Astrocyte (in vitro differentiated cells and primary cell): ENCODE measurements at regions not wholly inside any gene's neighbourhood (a gene's known extent, or its start where the extent isn't known, plus 50 kb on each side); places are given as distances from the start of the nearest gene placed in this dataset.

Experiments used
- DNase-seq: peaks from one replicate; pipeline ENCODE4 v3.0.0-alpha.2; 2010; ENCODE audit warnings: low read depth
- FAIRE-seq: peaks from 2 replicates; lab custom pipeline; 2011; peaks lifted over from hg19 to GRCh38; lab: Jason Lieb, UNC
- H2AFZ ChIP-seq: 2 replicates; pipeline ENCODE4 v1.6.0; 2012; ENCODE audit warnings: low read depth, low read length, inconsistent platforms
- H3K27ac ChIP-seq: 2 replicates; pipeline ENCODE4 v1.5.1; 2011; ENCODE audit warnings: low read depth, low read length, inconsistent platforms
- H3K27me3 ChIP-seq: 2 replicates; pipeline ENCODE4 v1.6.0; 2011; ENCODE audit warnings: low read length, inconsistent platforms; ENCODE audit not compliant: insufficient read depth
- H3K36me3 ChIP-seq: 2 replicates; pipeline ENCODE4 v1.5.1; 2011; ENCODE audit warnings: low read length, inconsistent platforms; ENCODE audit not compliant: insufficient read depth
- H3K4me1 ChIP-seq: 2 replicates; pipeline ENCODE4 v1.5.1; 2011; ENCODE audit warnings: low read length, inconsistent platforms; ENCODE audit not compliant: insufficient read depth
- H3K4me2 ChIP-seq: 2 replicates; pipeline ENCODE4 v1.6.0; 2012; ENCODE audit warnings: low read length, inconsistent platforms
- H3K4me3 ChIP-seq: 2 replicates; pipeline ENCODE4 v1.5.1; 2011; ENCODE audit warnings: low read depth, mild to moderate bottlenecking, low read length, inconsistent platforms; ENCODE audit not compliant: insufficient read depth
- H3K79me2 ChIP-seq: 2 replicates; pipeline ENCODE4 v1.6.0; 2012; ENCODE audit warnings: mild to moderate bottlenecking, low read length, inconsistent platforms; ENCODE audit not compliant: insufficient read depth
- H3K9ac ChIP-seq: 2 replicates; pipeline ENCODE4 v1.6.0; 2012; ENCODE audit warnings: mild to moderate bottlenecking, low read length, inconsistent platforms
- H3K9me3 ChIP-seq: 2 replicates; pipeline ENCODE4 v1.5.1; 2012; ENCODE audit warnings: low read depth, mild to moderate bottlenecking, low read length, inconsistent platforms; ENCODE audit not compliant: insufficient read depth
- H4K20me1 ChIP-seq: 2 replicates; pipeline ENCODE4 v1.6.0; 2012; ENCODE audit warnings: low read length, inconsistent platforms; ENCODE audit not compliant: insufficient read depth
- H3K27ac Mint-ChIP-seq: one replicate; pipeline ENCODE4 v1.8.0; 2021; ENCODE audit warnings: mild to moderate bottlenecking, mixed read lengths; ENCODE audit not compliant: unreplicated experiment
- H3K27me3 Mint-ChIP-seq: one replicate; pipeline ENCODE4 v1.8.0; 2021; ENCODE audit warnings: low read depth, mixed read lengths; ENCODE audit not compliant: unreplicated experiment
- H3K36me3 Mint-ChIP-seq: one replicate; pipeline ENCODE4 v1.8.0; 2021; ENCODE audit warnings: low read depth, mixed read lengths; ENCODE audit not compliant: unreplicated experiment
- H3K4me1 Mint-ChIP-seq: one replicate; pipeline ENCODE4 v1.8.0; 2021; ENCODE audit warnings: low read depth, mixed read lengths; ENCODE audit not compliant: unreplicated experiment
- H3K4me3 Mint-ChIP-seq: one replicate; pipeline ENCODE4 v1.8.0; 2021; ENCODE audit warnings: mild to moderate bottlenecking, moderate library complexity, mixed read lengths; ENCODE audit not compliant: unreplicated experiment
- H3K9me3 Mint-ChIP-seq: one replicate; pipeline ENCODE4 v1.8.0; 2021; ENCODE audit warnings: mild to moderate bottlenecking, mixed read lengths; ENCODE audit not compliant: unreplicated experiment
- CTCF ChIP-seq: IDR thresholded peaks from 2 replicates; pipeline ENCODE4 v1.5.1; 2011; ENCODE audit warnings: low read depth, mild to moderate bottlenecking, inconsistent platforms, low read length, moderate library complexity; ENCODE audit not compliant: insufficient read depth
- EZH2 ChIP-seq: IDR thresholded peaks from 2 replicates; pipeline ENCODE4 v1.6.1; 2012; ENCODE audit warnings: mild to moderate bottlenecking, low read length, inconsistent platforms; ENCODE audit not compliant: insufficient read depth

DNA sequence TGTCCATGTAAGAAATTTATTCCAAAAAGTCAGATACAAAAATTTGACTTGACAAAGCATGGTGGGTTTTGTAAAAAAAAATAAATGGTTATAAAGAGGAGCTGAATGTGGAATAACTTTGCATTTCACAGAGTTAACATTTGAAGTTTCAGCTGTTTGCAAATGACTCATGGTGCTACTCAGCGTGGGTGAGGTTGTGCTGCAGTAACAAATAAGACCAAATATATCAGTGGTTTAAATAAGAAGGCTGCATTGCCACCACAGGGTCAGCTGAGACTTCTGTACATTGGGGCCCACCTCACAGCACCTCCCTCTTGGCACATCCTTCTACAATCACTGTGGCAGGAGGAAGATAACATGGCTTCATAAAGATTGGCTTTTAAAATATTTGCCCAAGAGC lies 272.5 kb upstream of the SULF2 start:
- H3K36me3 Mint-ChIP-seq = no peaks in the 10 kb centered on the region
- Histone ChIP-seq H2AFZ (no peak overlapping the region), H4K20me1 (no peaks in the 10 kb centered on the region), H3K4me2 (no peak overlapping the region), H3K27me3 (no peaks in the 10 kb centered on the region), H3K4me3 (no peak overlapping the region), H3K9me3 (peaks cover 14% of the 10 kb centered on the region), H3K27ac (no peak overlapping the region), H3K9ac (no peak overlapping the region), H3K36me3 (no peaks in the 10 kb centered on the region), H3K79me2 (no peaks in the 10 kb centered on the region), H3K4me1 (no peaks in the 10 kb centered on the region)
- no peak for TF ChIP-seq EZH2
- no peak for TF ChIP-seq CTCF
- peaks cover 15% of the 10 kb centered on the region for H3K27me3 Mint-ChIP-seq
- no peak overlapping the region for H3K4me3 Mint-ChIP-seq
- FAIRE-seq = no peak
- no peaks in the 10 kb centered on the region for H3K4me1 Mint-ChIP-seq
- no peak overlapping the region for H3K27ac Mint-ChIP-seq
- no peak for DNase-seq
- H3K9me3 Mint-ChIP-seq = peaks cover 12% of the 10 kb centered on the region

DNA sequence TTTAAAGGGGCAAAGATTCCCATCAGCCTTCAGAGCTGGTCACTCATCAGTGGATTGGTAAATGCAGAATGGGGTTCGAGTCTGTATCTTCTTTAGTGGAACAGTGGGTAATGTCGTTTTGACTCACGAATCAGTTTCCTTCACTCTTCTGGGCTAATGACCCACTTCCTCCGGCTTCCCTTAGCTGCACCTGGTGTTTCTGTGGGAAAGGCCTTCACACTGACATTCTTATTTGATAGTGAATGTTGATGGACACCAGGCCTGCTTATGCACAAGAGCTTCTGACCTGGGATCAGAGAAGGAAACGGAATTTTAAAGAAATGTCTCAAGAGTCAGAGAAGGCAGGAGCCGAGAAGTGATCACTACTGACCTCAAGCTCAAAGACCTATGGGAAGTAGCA lies 272.0 kb upstream of the SULF2 start:
- no peak overlapping the region for H3K27ac Mint-ChIP-seq
- TF ChIP-seq EZH2 = no peak
- TF ChIP-seq CTCF = no peak
- no peaks in the 10 kb centered on the region for H3K4me1 Mint-ChIP-seq
- H3K27ac ChIP-seq = no peak overlapping the region
- peaks cover 14% of the 10 kb centered on the region for H3K9me3 ChIP-seq
- H3K9me3 Mint-ChIP-seq = peaks cover 12% of the 10 kb centered on the region
- FAIRE-seq (no peak), DNase-seq (no peak)
- no peaks in the 10 kb centered on the region for H3K79me2 ChIP-seq
- no peaks in the 10 kb centered on the region for H3K27me3 ChIP-seq
- H3K36me3 ChIP-seq = no peaks in the 10 kb centered on the region
- H2AFZ ChIP-seq = no peak overlapping the region
- H3K4me3 ChIP-seq = no peak overlapping the region
- no peak overlapping the region for H3K4me2 ChIP-seq
- H3K27me3 Mint-ChIP-seq = peaks cover 15% of the 10 kb centered on the region
- no peaks in the 10 kb centered on the region for H3K4me1 ChIP-seq
- H3K9ac ChIP-seq = no peak overlapping the region
- no peaks in the 10 kb centered on the region for H4K20me1 ChIP-seq
- H3K4me3 Mint-ChIP-seq = no peak overlapping the region
- H3K36me3 Mint-ChIP-seq = no peaks in the 10 kb centered on the region

DNA sequence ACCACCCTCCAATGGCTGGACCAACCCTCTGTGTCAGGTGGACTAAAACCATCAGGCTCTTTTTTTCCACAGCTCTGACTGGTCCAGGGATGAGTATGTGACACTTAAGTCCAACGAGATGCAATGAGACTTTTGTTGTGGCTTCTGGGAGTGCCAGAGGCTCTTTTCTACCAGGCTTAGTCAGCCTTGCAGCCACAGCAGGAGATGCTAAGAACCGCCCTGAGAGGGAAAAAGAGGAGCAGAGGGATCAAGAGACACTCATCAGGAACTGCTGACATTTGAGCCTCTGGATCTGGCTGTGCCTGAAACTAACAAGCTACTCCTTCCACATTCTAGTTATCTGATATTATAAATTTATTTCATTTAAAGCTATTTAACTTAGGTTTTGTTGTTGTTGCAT lies 270.9 kb upstream of the SULF2 start:
- no peak overlapping the region for H3K27ac ChIP-seq
- H3K4me1 ChIP-seq = peaks cover 5% of the 10 kb centered on the region
- no peaks in the 10 kb centered on the region for H3K36me3 ChIP-seq
- H3K9me3 ChIP-seq = peaks cover 14% of the 10 kb centered on the region
- no peaks in the 10 kb centered on the region for H3K79me2 ChIP-seq
- no peak overlapping the region for H3K4me2 ChIP-seq
- no peak for FAIRE-seq
- no peaks in the 10 kb centered on the region for H3K4me1 Mint-ChIP-seq
- TF ChIP-seq CTCF (no peak), EZH2 (no peak)
- no peak overlapping the region for H3K4me3 ChIP-seq
- H3K36me3 Mint-ChIP-seq = no peaks in the 10 kb centered on the region
- peaks cover 21% of the 10 kb centered on the region for H3K27me3 Mint-ChIP-seq
- no peak for DNase-seq
- H3K9ac ChIP-seq = no peak overlapping the region
- H2AFZ ChIP-seq = no peak overlapping the region
- H3K27me3 ChIP-seq = no peaks in the 10 kb centered on the region
- no peak overlapping the region for H3K4me3 Mint-ChIP-seq
- H3K9me3 Mint-ChIP-seq = peaks cover 12% of the 10 kb centered on the region
- H3K27ac Mint-ChIP-seq = no peak overlapping the region
- H4K20me1 ChIP-seq = peaks cover 3% of the 10 kb centered on the region
